Immature natural killer cell (primary cell): ENCODE measurements at regions not wholly inside any gene's neighbourhood (a gene's known extent, or its start where the extent isn't known, plus 50 kb on each side); places are given as distances from the start of the nearest gene placed in this dataset.

ENCODE experiments used
- DNase-seq, 3 donors: peaks; one replicate each; pipeline ENCODE4 v3.0.0; 2022; ENCODE audit warnings: mixed read lengths in 1 of 3
- H3K27ac Mint-ChIP-seq, 6 donors: one replicate each; pipeline ENCODE4 v1.8.0; 2020; ENCODE audit warnings: mixed read lengths in 6 of 6, mild to moderate bottlenecking in 5 of 6, inconsistent platforms in 4 of 6, moderate library complexity in 3 of 6
- H3K27me3 Mint-ChIP-seq, 3 donors: one replicate each; pipeline ENCODE4 v1.8.0; 2020 to 2021; ENCODE audit warnings: low read depth in 3 of 3, mild to moderate bottlenecking in 3 of 3, mixed read lengths in 3 of 3, moderate library complexity in 3 of 3, inconsistent platforms in 1 of 3
- H3K36me3 Mint-ChIP-seq, 3 donors: one replicate each; pipeline ENCODE4 v1.8.0; 2020; ENCODE audit warnings: mixed read lengths in 3 of 3, inconsistent platforms in 2 of 3, mild to moderate bottlenecking in 2 of 3
- H3K4me1 Mint-ChIP-seq, 2 donors: one replicate each; pipeline ENCODE4 v1.8.0; 2020; ENCODE audit warnings: inconsistent platforms in 2 of 2, mild to moderate bottlenecking in 2 of 2, mixed read lengths in 2 of 2, moderate library complexity in 1 of 2
- H3K4me3 Mint-ChIP-seq, 5 donors: one replicate each; pipeline ENCODE4 v1.8.0; 2020; ENCODE audit warnings: mild to moderate bottlenecking in 5 of 5, mixed read lengths in 5 of 5, inconsistent platforms in 3 of 5, moderate library complexity in 3 of 5
- H3K9me3 Mint-ChIP-seq, 6 donors: one replicate each; pipeline ENCODE4 v1.8.0; 2020; ENCODE audit warnings: mild to moderate bottlenecking in 6 of 6, mixed read lengths in 6 of 6, inconsistent platforms in 4 of 6, moderate library complexity in 3 of 6

DNA sequence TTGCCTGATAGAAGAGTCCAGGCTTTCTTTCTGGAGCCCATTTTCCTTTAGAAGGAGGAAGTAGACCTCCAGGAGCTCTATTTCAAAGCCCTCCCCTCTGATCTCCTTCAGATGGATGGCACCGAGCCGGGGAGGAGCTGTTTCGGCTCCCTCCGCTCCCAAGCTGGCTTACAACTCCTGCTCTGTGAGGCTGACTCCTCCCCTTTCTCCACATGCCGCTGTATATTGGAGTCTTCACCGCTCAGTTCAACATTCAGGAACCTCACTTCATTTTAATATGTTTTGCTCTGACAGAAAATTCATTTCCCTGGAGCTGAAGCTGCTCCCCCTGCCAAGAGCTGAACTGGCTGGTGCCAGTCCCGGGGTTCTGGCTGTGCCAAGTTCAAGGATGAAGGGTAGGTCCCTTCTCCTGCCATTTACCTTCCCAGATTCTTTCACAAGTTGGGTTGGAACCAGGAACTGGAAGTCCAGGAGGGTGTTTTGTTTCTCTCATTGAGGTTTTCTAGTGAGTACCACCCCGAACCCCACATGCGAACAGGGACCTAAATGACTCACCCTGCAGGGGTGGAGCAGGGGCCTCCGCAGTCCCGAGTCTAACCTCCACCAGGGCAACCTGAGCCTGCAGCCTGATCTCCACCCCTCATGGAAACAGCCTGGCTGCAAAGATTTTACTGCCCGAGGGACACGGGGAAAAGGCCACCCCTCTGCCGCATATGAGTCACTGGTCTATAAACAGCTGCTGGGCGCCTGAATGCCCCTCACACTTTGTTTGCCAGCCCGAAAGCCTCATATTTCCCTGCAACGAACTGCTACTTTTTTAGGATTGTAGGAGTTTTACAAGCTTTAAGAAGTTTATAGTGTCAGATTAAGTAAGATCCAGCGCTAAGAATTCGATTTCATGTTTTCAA lies 68.6 kb upstream of the FOXA2 start:
- H3K4me1 Mint-ChIP-seq, result no peaks in the 10 kb centered on the region
- no peak overlapping the region for H3K27ac Mint-ChIP-seq
- H3K9me3 Mint-ChIP-seq, result peaks cover 0 to 2% (median 0%) of the 10 kb centered on the region in 6 donors
- H3K27me3 Mint-ChIP-seq, result peaks cover 0 to 2% (median 0%) of the 10 kb centered on the region in 3 donors
- no peak overlapping the region for H3K4me3 Mint-ChIP-seq
- no peak for DNase-seq
- H3K36me3 Mint-ChIP-seq, result no peaks in the 10 kb centered on the region

DNA sequence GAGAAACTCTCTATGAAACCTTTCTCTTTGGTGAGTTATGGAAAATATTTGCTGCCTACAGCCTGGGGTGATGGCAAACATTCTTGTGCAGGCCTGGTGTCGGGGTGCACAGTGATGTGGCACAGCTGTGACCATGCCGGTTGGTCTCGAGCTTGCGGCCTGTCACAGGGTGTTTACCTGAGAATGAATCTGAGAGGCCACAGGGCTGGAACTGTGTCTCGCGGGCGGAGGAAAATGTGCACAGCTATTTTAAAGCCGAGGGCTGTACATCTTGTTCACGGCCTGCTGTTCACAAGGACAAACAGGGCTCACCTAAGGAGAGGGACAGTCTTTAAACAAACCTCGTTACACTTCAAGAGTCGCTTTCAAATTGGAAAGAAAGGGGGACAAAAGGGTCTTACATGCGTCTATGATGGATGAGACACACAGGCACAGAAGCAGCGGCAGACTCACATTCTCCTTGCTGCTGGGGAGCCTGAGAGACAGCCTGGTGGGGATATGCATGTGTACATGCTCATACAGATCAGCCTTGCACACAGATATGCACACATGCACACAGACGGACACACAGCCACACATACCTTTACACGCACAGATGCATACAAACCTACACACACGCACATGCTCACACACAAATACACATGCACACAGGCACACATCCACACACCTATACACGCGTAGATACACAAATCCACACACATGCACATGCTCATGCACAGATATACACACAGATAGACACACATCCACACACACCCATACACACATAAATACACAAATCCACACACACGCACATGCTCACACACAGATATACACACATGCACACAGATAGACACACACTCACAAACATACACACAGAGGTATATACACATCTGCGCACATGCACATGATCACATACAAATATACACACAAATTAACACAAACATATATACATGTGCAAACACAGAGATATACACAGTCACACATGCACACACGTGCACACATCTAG lies 69.6 kb upstream of the FOXA2 start:
- Mint-ChIP-seq H3K4me1 (no peaks in the 10 kb centered on the region), H3K9me3 (peaks cover 0 to 2% (median 0%) of the 10 kb centered on the region in 6 donors), H3K4me3 (no peak overlapping the region), H3K36me3 (no peaks in the 10 kb centered on the region), H3K27me3 (peaks cover 0 to 2% (median 0%) of the 10 kb centered on the region in 3 donors), H3K27ac (no peak overlapping the region)
- no peak for DNase-seq

DNA sequence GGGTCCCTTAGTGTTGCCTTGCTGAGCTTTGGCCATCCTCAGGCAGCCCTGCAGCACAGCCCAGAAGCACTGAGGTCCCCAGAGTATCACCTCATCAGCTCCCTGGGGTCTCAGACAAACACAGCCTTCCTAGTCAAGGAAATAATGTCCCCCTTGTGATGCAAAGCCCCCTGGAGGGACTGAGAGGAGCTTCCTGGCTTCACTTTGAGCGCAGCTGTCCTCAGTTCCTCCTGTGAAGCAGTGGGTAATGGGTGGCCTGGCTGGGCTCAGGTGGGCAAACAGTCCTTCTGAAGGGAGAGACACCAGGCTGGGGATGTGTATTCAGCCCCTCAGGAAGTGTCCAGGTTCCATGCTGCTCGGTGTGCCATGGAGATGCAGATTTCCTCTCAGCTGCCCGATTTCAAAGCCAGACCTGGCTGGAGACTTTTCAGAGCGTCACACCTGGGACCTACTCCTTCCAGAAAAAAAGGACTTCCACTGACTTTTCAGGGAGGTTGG lies 79.2 kb upstream of the FOXA2 start:
- H3K27me3 Mint-ChIP-seq, result peaks cover 0 to 8% (median 2%) of the 10 kb centered on the region in 3 donors
- peaks cover 0 to 6% (median 3%) of the 10 kb centered on the region in 6 donors for H3K9me3 Mint-ChIP-seq
- DNase-seq, result no peak
- H3K4me1 Mint-ChIP-seq, result no peaks in the 10 kb centered on the region
- H3K36me3 Mint-ChIP-seq, result no peaks in the 10 kb centered on the region
- H3K27ac Mint-ChIP-seq, result no peak overlapping the region
- H3K4me3 Mint-ChIP-seq, result no peak overlapping the region

GRCh38 chr20:22667198-22667597 lies 82.8 kb upstream of the FOXA2 start:
- no peak for DNase-seq
- peaks cover 3 to 21% (median 11%) of the 10 kb centered on the region in 6 donors for H3K9me3 Mint-ChIP-seq
- H3K4me3 Mint-ChIP-seq, result no peak overlapping the region
- no peaks in the 10 kb centered on the region for H3K4me1 Mint-ChIP-seq
- H3K27ac Mint-ChIP-seq, result no peak overlapping the region
- peaks cover 0 to 5% (median 0%) of the 10 kb centered on the region in 3 donors for H3K36me3 Mint-ChIP-seq
- peaks cover 0 to 11% (median 2%) of the 10 kb centered on the region in 3 donors for H3K27me3 Mint-ChIP-seq

DNA sequence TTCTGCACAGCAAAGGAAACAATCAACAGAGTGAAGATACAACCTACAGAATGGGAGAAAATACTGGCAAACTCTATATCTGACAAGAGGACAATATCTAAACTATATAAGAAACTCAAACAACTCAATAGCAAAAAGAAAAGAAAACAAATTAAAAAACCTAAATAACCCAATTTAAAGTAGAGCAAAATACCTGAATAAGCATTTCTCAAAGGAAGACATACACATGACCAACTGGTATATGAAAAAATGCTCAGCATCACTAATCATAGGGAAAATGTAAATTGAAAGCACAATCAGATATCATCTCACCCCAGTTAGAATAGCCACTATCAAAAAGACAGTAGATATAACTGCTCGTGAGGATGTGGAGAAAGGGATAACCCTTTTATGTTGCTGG lies 87.8 kb upstream of the FOXA2 start:
- H3K4me1 Mint-ChIP-seq, result no peaks in the 10 kb centered on the region
- no peak overlapping the region for H3K27ac Mint-ChIP-seq
- no peak overlapping the region for H3K4me3 Mint-ChIP-seq
- H3K36me3 Mint-ChIP-seq, result peaks cover 0 to 5% (median 0%) of the 10 kb centered on the region in 3 donors
- H3K27me3 Mint-ChIP-seq, result peaks cover 0 to 3% (median 0%) of the 10 kb centered on the region in 3 donors
- DNase-seq, result no peak
- H3K9me3 Mint-ChIP-seq, result peaks cover 3 to 20% (median 10%) of the 10 kb centered on the region in 6 donors

DNA sequence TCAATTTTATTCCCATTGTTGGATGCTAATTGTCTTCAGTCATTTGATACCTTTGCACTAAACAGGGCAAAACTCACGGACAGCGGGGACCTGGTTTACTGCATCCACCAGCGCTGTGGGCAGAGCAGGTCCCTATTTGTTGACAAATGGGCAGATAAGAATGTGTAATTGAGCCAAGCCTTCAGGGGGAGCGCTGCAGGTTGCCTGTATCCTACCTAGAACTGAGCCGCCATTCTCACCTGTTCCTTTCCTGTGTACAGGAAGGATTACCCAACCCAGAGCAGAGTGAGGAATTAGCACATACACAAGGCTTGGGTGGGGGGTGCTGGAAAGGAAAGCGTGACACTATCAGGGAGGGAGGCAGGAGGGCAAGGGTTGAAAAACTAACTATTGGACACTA lies 89.1 kb upstream of the FOXA2 start:
- Mint-ChIP-seq H3K27ac (no peak overlapping the region), H3K4me1 (no peaks in the 10 kb centered on the region), H3K36me3 (peaks cover 0 to 5% (median 0%) of the 10 kb centered on the region in 3 donors), H3K4me3 (no peak overlapping the region), H3K9me3 (peaks cover 2 to 17% (median 9%) of the 10 kb centered on the region in 6 donors), H3K27me3 (peaks cover 0 to 3% (median 0%) of the 10 kb centered on the region in 3 donors)
- no peak for DNase-seq

- H3K36me3 Mint-ChIP-seq, result no peaks in the 10 kb centered on the region
- H3K27ac Mint-ChIP-seq, result peak overlapping the region in 1 of 6 donors; percentile 34
- peaks cover 0 to 3% (median 0%) of the 10 kb centered on the region in 3 donors for H3K27me3 Mint-ChIP-seq
- DNase-seq, result no peak
- H3K4me1 Mint-ChIP-seq, result no peaks in the 10 kb centered on the region
- no peak overlapping the region for H3K4me3 Mint-ChIP-seq
- peaks cover 0 to 5% (median 3%) of the 10 kb centered on the region in 6 donors for H3K9me3 Mint-ChIP-seq
Observed at GRCh38 chr20:22675341-22675740, 91.0 kb upstream of the FOXA2 start.

DNA sequence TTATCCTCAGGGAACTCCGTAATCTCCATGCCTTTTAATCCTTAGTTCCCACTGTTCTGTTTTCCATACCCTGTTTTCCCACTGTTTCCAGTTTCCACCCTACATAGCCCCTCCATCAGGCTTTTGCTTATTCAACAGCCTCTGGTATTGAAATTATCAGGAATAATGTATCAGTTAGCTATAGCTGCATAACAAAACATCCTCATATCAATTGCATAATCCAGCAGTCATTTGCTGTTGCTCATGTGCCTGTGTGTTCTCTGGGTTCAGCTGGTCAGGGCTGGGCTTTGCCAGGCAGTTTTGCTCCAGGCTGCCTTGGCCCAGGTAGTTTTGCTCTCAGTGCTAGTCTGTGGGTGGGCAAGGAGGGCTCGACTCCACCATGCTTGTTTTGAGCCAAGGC lies 94.3 kb upstream of the FOXA2 start:
- Mint-ChIP-seq H3K36me3 (no peaks in the 10 kb centered on the region), H3K27ac (no peak overlapping the region), H3K9me3 (no peaks in the 10 kb centered on the region), H3K4me3 (no peak overlapping the region), H3K27me3 (no peaks in the 10 kb centered on the region), H3K4me1 (no peaks in the 10 kb centered on the region)
- DNase-seq, result no peak

GRCh38 chr20:22679197-22679596 lies 94.8 kb upstream of the FOXA2 start:
- no peaks in the 10 kb centered on the region for H3K27me3 Mint-ChIP-seq
- no peaks in the 10 kb centered on the region for H3K36me3 Mint-ChIP-seq
- no peak for DNase-seq
- no peak overlapping the region for H3K4me3 Mint-ChIP-seq
- no peaks in the 10 kb centered on the region for H3K9me3 Mint-ChIP-seq
- H3K27ac Mint-ChIP-seq, result no peak overlapping the region
- H3K4me1 Mint-ChIP-seq, result no peaks in the 10 kb centered on the region

DNA sequence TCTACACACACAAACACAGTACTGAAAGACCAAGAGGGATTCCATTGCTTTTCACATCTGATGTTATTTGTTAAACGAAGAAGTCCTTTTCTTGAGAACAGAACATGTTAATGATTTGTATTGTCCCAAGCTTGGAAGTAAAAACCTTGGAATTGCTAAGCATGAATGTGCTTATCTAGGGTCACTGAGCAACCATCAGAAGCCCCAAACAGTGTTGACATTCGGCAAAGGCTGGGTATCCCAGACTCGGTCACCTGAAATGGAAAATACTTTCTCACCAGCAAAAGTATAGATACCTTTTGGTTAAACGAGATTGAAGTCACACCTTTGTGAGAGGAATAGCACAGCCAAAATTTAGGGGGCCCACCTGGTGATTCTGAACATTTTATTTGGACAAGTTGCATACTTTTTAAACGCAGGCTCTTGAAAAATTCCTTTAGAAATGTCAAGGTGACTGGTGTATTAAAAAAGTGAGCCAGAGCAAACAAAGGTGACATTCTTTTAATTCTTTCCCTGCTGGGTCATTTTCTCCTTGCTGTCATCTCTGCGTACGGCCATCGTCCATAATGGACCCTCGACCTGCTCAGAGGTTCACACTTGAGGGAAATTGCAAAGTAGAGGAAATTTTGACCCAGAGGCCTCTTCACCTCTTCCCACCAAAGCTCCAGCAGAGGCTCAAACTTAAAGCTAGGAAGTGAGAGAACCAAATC lies 95.8 kb upstream of the FOXA2 start:
- Mint-ChIP-seq H3K4me3 (no peak overlapping the region), H3K4me1 (no peaks in the 10 kb centered on the region), H3K27me3 (peaks cover 0 to 2% (median 0%) of the 10 kb centered on the region in 3 donors), H3K36me3 (no peaks in the 10 kb centered on the region), H3K27ac (no peak overlapping the region), H3K9me3 (no peaks in the 10 kb centered on the region)
- no peak for DNase-seq

DNA sequence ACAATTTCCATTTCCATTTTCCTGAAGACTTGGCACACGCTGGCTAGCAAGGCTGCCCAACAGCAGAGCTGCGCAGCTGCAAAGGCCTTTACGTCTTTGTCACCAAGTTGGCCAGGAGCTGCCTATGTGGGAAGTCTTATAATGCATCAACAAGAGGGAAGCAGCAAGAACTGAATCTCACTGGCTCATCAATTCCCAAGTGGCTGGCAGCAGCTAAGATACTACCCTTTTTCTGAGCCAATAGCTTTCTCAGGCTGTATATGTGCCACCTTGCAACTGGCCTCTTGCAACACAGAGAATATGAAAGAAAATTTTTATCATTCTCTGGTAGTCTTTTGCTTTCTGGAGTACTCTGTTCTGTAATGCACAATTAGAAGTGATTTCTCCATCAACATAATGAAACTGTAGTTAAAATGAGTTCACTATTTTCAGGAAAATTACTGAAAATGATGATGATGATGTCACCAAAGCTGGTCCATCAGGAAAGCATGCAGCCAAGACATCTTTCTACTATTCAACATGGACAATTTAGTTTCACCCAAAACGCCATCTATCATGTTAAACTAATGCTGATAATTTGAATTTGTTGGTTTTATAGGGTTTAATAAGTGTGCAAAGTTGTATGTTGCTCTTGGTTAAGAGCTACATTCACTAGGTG lies 97.3 kb upstream of the FOXA2 start:
- Mint-ChIP-seq H3K4me3 (no peak overlapping the region), H3K9me3 (no peaks in the 10 kb centered on the region), H3K4me1 (no peaks in the 10 kb centered on the region), H3K27ac (no peak overlapping the region), H3K36me3 (no peaks in the 10 kb centered on the region), H3K27me3 (peaks cover 0 to 2% (median 0%) of the 10 kb centered on the region in 3 donors)
- DNase-seq, result no peak

GRCh38 chr20:22682381-22682780 lies 98.0 kb upstream of the FOXA2 start:
- Mint-ChIP-seq H3K36me3 (no peaks in the 10 kb centered on the region), H3K4me3 (no peak overlapping the region), H3K27me3 (peaks cover 0 to 4% (median 2%) of the 10 kb centered on the region in 3 donors), H3K9me3 (no peaks in the 10 kb centered on the region), H3K4me1 (no peaks in the 10 kb centered on the region), H3K27ac (no peak overlapping the region)
- DNase-seq, result no peak
